SIG-M5 treated with dmso at 0.1 percent for 504 hours (cell line): ENCODE measurements at regions not wholly inside any gene's neighbourhood (a gene's known extent, or its start where the extent isn't known, plus 50 kb on each side); places are given as distances from the start of the nearest gene placed in this dataset.
"Not testable (repeated sequence)": the region's sequence is repeated elsewhere in the genome, so short reads cannot be mapped to it uniquely, and the experiment has no call there.

Experiments
- DNase-seq: peaks from one replicate; lab custom pipeline; 2025; ENCODE audit not compliant: unreplicated experiment; lab: John Stamatoyannopoulos, UW

DNA sequence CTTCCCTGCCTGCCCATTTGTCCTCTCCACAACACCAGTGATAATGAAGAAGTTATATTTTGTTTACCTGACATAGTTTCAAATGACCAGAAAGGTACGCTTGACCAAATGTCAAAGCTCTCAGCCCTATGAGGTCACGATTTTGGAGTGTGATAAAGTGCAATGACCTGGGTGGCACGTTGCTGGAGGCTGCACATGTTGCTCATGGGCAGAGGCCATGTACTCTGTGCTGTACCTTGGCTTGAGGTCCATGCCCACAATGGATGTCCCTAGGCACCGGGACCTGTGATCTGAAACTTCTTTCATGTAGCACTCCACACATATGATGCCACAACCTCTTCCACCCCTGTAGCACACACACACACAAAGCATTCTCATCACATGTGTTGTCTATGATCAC lies 164.0 kb upstream of the HEY2 start:
- no peak for DNase-seq

DNA sequence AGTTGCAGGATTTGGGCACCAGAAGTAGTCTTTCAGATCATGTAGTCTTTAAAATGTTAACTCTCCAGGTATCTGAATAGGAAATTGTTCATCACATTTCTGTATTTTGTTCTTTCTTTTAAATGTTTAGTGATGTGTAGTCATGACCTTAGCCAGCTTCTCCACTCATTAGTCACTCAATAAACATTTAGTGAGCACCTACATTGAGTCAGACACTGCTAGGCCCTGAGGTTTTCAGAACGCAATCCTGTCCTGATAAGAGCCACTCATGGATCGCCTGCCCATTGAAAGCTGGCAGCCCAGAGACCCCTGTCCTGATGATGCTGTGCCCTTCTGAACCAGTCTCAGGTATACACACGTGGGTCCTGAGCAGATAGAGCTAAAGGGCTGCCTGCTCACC lies 163.4 kb upstream of the HEY2 start:
- no peak for DNase-seq

DNA sequence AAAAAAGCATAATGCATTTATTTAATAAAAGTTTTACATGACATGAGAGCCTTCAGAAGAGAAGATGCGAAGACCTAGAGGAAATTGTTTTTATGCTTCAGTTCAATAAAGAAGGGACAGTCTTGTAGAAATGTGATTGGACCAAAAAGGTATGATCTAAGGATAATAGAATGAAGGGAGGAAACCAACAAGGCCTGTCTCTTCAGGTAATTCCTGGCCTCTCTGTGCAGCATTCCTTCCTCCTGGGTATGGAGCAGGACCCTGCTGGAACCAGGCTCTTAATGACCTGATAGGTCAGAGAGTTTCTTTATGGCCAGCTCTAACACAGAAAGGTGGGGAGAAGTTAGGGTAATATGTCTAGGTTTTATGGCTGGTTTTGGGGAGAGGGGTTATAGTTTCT lies 162.8 kb upstream of the HEY2 start:
- no peak for DNase-seq

DNA sequence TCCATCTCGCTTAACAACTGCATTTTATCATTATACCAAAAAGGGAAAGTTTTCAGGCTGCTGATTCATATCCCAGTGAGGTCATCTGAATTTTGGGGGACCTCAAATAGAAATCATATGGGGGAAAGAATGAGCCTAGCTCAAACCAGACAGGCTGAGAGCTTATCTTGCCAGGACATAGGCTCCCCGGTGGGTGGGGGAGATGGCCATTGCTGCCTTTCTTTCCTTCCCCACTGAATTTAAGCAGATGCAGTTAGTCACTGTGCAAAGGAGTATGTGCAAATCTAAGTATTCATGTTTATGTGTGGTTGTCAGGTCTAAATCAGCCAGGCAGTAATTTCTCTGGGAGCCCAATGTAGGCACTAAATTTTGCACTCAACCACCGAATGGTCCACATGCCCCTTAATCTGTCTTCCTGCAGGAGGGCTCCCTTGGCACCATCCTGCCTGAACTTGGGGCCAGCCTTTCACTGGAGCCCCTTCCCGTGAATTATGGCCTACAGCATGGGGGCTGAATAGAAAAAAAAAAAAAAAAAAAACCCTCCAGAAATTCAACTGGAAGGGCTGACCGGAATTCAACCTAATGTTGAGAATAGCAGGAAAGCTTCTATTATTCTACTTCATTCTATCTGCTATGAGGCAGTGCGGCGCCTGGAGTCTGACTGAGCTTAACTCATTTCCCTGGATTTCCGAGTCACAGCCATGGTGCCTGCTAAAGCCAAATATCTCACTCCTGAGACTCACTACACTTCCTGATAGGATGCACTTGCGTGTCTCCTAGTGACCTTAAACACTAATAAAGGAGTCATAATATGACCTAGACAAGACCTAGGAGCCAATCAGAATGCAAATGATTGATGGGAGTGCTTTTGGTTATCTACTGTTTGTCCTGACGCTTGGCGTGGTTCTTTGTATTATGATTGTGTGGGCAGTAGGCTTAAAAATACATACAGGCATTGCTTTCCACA lies 161.5 kb upstream of the HEY2 start:
- no peak for DNase-seq

DNA sequence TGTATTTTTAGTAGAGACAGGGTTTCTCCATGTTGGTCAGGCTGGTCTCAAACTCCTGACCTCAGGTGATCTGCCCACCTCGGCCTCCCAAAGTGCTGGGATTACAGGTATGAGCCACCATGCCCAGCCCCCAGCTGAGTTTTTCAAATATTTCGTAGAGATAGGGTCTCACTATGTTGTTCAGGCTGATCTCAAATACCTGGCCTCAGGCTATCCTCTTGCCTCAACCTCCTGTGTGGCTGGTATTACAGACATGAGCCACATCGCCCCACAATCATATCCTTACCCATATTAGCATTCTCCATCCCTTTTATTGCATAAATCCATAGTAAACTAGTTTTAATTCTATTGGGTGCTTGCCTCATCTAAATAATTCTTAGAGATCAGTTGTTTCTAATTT lies 157.6 kb upstream of the HEY2 start:
- not testable (repeated sequence) for DNase-seq

DNA sequence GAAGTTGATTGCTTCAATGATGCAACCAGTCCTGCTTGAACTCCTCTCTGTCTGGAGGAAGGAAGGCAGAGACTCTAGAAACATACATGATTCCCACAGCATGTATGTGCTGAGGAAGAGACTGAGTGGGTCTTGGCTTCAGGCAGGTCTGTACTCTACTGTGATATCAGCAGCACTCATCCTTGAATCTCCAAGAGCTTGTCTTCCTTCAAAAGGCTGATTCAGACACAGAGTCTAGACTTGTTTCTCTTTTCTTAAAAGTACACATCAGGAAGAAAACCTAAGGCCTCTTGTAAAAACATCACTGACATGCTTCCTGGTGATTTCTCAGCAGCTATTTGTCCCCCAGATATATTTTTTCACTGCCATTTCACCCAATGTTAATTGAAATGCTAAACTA lies 155.7 kb upstream of the HEY2 start:
- DNase-seq: no peak

DNA sequence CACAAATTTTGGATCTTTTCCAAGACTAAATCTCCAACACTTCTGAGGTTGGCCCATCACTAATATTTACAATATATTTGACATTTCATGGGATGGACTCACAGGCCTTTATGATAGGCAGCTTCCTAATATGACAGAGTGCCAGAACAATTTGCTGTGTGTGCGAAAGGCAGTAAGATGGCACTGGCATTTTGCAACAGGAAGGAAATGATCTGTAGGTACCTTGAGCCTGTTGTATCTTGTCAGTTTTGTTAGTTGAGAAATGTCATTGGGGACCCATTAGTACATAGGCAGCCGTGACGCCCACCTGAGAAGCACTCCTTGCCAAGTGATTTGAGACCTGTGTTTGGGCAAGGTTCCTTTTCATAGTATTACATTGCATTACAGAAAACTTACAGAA lies 153.4 kb upstream of the HEY2 start:
- DNase-seq: no peak

DNA sequence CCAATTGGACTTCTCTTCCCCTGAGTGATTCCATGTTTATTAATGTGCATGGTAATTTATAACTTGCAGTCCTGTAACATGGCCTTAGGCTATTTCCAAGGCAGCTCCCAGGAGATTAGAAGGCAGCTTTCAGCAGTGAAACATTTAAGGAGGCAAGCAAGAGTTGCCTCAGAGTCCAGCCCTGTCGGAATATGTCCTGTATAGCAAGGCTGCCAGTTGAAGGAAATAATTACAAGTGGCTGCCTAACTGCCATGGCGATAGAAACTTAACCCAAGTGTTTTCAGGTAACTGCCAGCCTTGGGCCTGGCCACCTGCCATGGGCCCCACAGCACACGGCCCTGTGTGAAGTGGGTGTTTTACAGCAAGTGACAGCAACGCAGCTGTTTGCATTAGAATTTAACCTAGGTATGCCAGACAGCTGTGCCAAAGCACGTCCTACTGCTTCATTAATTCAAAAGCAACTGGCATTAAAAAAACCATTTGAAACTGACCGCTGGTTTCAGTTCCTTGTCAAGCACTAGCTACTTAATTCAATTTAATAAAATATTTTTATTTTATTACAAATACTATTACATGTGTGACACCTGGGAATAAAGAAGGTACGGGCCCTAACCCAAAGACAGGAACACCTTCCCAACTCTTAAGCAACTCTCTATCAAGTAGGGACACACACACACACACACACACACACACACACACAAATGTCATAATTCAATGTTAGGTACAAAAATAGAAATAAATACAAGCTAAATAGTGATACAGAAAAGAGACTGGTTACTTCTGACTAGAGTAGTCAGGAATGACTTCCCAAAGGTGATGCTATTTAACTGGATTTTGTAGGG lies 151.8 kb upstream of the HEY2 start:
- no peak for DNase-seq

DNA sequence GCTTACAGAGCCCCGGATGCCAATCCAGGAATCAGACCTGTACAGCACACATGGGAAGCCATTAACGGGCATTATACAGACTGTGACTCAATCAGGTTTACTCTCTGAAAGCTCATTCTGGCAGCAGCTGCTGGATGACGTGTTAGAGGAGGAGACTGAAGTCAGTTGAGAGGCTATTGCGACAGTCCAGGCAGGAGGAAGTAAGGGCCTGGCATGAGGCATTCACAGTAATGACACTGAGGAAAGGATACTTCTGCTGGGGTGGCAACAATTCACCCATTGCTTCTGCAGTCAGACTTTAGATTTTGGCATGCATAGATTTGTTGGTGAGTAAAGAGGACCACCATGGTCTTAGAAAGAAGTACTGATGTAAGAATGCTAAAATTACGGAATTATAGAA lies 151.0 kb upstream of the HEY2 start:
- peak; percentile 85 for DNase-seq

DNA sequence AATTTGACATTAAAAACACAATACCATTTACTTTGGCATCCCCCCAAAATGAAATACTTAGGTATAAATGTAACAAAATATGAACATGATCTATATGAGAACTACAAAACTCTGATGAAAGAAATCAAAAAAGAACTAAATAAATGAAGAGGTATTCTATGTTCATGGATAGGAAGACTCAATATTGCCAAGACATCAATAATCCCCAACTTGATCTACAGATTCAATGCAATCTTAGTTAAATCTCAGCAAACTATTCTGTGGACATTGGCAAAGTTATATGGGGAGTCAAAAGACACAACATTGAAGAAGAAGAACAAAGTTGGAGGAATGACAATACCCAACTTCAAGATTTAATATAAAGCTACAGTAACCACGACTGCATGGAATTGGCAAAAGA lies 145.2 kb upstream of the HEY2 start:
- no peak for DNase-seq

DNA sequence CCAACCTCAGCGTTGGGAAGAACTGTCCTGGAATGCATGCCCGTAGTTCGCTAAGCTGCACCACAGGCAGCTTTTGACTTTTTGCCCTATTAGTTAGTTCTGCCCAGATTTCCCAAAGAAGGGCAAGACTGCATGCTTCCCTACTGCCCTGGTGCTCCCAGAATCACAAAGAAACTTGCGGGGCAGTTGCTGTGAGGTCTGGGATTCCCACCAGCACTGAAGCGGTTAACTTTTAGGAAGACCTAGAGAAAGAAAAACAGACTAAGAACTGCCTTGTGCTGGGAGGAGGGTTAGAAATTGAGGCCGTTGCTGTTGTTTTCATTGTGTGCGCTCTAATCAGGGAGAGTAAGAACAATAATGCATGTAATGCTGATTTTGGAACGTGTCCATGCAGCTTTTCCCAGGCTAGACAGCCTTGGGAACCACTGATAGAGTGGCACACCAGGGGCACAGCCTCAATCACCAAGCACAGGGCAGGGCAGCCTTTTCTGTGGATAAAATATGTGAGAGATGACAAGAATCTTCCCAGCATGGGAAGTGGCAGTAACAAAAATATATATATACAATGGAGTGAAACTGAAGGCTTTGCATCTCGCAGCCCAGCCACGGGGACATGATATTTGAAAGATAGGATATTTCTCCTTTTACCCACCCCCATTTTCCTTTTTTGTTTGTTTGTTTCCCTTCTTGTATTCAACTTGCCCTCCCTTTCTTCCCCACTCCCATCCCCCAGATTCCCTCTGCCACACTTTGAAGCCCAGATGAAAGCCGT lies 137.7 kb upstream of the HEY2 start:
- no peak for DNase-seq

DNA sequence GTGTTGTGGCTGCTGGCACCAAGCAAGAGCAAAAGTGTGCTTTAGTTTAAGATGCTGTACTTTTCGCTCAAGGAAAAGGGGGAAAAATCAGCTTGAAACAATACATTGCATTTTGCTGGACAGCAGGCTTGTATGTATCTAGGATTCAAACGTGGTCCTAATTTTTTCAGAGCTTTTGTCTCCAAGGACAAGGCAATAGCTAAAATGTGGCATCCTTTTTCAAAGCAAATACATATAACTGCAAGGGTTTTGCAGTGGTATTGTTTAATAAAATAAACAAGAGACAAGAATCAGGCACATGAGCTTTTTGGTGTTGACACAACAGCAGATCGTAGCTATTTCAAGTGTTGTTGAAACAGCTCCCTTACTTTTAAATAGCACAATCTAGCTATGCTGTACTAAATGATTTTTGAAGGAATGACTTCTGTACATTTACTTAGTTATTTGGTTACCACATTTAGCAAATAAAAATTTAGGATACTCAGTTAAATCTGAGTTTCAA lies 137.0 kb upstream of the HEY2 start:
- no peak for DNase-seq

DNA sequence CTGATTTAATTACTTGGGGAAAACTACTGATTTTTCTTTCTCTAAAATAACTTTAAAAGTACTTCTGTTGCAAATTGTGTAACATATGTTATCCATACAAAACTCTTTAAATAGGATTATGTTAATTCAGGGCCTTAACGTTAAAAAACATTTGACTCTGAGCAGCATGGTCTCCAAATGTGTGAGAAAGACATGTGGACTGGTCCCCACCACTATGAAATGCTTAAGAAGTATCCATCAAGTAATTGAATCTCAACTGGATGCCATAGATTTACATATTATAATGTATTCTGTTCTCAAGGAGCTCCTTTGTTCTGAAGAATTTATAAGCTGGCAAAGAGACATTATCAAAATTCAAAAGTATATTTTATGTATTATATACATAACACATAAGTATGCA lies 130.8 kb upstream of the HEY2 start:
- DNase-seq: no peak

DNA sequence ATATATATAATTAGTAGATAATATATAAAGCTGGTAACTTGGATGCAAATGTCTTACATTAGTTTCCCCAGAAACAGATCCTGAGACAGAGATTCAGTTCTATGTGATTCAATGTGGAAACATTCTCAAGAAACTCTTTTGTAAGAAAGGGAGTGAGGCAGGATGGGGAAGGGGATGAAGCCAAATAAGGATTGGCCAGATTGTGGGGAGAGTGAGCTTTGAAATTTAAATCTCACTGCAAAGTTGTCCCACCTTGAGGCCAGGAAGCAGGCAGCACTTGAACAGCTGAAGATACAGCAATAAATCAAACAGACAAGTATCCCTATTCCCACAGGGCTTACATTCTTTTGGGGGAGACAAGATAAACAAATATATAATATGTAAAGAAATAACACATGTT lies 126.3 kb upstream of the HEY2 start:
- no peak for DNase-seq

DNA sequence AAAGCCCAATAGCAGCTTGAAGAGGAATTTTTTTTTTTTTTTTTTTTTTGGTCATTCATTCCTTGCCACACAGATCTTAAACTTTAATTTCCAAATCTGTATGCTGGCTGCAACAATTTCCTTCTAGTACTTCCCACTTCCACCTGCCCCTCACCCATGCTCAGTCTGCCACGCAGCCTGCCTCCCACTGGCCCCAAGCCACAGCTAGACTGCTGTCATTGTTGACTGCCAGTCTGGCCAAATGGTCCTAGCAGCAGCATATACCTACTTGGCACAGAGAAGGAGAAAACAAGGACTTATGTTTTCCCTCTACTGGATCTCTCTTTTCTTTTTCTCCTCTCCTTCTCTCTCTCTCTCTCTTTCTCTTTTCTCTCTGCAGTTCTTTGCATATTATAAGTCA lies 118.3 kb upstream of the HEY2 start:
- DNase-seq: no peak

DNA sequence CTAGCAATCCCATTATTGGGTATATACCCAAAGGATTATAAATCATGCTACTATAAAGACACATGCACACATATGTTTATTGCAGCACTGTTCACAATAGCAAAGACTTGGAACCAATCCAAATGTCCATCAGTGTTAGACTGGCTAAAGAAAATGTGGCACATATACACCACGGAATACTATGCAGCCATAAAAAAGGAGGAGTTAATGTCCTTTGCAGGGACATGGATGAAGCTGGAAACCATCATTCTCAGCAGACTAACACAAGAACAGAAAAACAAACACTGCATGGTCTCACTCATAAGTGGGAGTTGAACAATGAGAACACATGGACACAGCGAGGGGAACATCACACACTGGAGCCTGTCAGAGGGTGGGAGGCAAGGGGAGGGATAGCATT lies 113.4 kb upstream of the HEY2 start:
- not testable (repeated sequence) for DNase-seq

DNA sequence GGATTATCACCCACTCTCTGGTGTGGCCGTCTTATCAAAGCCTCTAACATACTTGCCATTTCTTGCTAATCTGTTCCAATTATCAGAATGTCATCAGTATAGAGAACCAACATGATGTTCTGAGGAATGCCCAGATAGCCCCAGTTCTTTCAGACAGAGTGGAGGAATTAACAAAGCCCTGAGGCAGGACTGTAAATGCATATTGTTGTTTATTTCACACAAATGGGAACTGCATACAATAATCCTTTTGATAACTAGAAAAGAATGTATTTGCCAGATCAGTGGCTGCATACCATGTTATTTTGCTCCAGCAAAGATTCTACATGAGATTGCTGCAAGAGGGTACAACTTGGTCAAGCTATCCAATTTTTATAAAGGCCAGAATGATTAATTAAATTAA lies 112.8 kb upstream of the HEY2 start:
- no peak for DNase-seq

DNA sequence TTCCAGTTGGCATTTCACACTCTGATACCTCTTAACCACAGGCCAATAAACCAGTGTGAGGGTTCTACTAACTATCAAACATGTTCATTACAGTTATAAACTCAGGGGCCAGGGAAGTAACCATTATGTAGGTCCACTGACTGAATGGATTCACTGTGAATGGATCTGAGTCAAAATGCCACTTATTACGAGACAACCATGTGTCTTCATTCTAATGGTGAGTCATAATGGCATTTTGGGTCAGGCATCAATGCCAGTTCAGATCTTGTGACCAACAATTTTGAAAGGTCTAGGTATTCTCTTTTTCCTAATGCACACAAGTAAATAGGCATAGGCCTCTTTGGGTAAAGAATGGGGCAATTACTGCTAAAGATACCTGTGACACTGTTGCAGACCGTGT lies 112.2 kb upstream of the HEY2 start:
- DNase-seq: no peak

DNA sequence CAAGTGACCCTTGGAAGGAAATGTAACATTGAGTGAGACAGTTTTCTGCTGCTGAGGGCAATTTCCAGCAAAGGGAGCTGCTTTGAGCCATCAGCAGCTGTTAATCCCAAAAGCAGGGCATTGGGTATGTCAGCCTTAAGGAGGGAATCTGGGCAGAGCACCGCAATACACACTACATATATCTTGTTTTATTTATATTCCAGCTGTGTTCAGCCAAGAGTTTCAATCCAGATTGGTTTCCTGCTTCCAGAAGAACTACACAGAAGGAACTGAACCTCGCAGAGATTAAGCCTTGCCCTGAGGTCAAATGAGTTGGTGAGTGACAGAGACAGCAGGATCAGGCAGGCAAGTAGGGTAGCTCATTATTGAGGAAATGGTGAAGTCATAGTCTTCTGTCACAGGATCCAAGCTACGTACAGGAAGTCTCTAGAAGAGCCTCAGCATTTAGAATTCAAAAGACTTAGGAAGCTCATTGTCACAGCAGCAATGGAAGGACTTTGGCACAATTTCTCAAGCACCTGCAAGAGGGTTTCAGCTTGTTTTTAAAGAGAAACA lies 109.9 kb upstream of the HEY2 start:
- no peak for DNase-seq

DNA sequence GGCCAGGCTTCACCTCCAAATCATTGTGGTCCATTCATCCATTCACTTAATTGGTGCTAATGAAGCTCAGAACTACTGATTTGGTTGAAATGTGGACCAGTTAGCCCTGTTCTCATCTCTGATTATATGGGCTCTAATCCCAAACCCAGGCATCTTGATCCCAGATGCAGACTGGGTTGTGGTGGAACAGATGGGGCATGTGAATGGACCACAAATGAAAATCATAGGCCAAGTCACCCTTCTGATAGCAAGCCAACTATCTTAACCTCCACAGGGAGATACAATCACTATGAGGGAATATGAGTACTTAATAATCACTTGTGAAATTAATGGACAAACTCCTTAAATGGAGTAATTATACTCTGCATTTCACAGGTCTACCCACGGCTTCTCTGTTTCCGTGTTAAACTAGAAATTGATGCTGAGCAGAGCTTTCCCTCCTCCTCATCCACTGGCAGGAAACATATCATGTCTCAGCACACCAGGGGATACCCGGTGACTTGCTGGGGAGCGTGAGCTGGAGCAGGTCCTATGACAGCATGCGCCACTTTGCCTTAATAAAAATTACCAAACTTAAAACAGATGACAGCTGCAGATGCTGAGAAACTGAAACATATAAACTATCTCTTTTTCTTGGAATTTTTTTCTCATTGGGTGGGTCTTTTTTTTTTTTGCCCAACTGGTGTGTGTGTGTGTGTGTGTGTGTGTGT lies 108.8 kb upstream of the HEY2 start:
- DNase-seq: no peak
